Subcutaneous abdominal adipose tissue (tissue), 5 donors: ENCODE measurements at regions not wholly inside any gene's neighbourhood (a gene's known extent, or its start where the extent isn't known, plus 50 kb on each side); places are given as distances from the start of the nearest gene placed in this dataset.
"Not testable (repeated sequence)": the region's sequence is repeated elsewhere in the genome, so short reads cannot be mapped to it uniquely, and the experiment has no call there.

Source experiments
- H3K27ac ChIP-seq: one replicate; pipeline ENCODE4 v1.7.0; 2013; ENCODE audit warnings: low read depth, mild to moderate bottlenecking, inconsistent platforms, low read length, moderate library complexity
- H3K27me3 ChIP-seq, 5 donors: one replicate each; pipeline ENCODE4 v1.7.0; 2013; ENCODE audit warnings: low read length in 5 of 5, inconsistent platforms in 1 of 5; ENCODE audit not compliant: control insufficient read depth in 5 of 5, insufficient read depth in 4 of 5
- H3K36me3 ChIP-seq, 5 donors: one replicate each; pipeline ENCODE4 v1.7.0; 2013; ENCODE audit warnings: low read length in 5 of 5; ENCODE audit not compliant: control insufficient read depth in 5 of 5, insufficient read depth in 5 of 5
- H3K4me1 ChIP-seq, 5 donors: one replicate each; pipeline ENCODE4 v1.7.0; 2013; ENCODE audit warnings: low read length in 5 of 5, mild to moderate bottlenecking in 3 of 5, moderate library complexity in 1 of 5; ENCODE audit not compliant: control insufficient read depth in 5 of 5, insufficient read depth in 5 of 5
- H3K4me3 ChIP-seq, 5 donors: one replicate each; pipeline ENCODE4 v1.7.0; 2013; ENCODE audit warnings: low read length in 5 of 5, low read depth in 1 of 5
- H3K9ac ChIP-seq, 5 donors: one replicate each; pipeline ENCODE4 v1.7.0; 2013; ENCODE audit warnings: low read length in 5 of 5, mild to moderate bottlenecking in 4 of 5, moderate library complexity in 3 of 5
- H3K9me3 ChIP-seq, 5 donors: one replicate each; pipeline ENCODE4 v1.7.0; 2013; ENCODE audit warnings: low read length in 5 of 5; ENCODE audit not compliant: control insufficient read depth in 5 of 5
- donor health status: healthy.
- donor health status: healthy.
- donor health status: healthy.
- donor health status: healthy.
- donor health status: healthy.

- peak overlapping the region in 1 of 5 donors; percentile 57 for H3K9ac ChIP-seq
- no peak overlapping the region for H3K27ac ChIP-seq
- H3K36me3 ChIP-seq, result no peaks in the 10 kb centered on the region
- H3K9me3 ChIP-seq, result peaks cover 0 to under 1% (median 0%) of the 10 kb centered on the region in 5 donors
- H3K27me3 ChIP-seq, result no peaks in the 10 kb centered on the region
- no peak overlapping the region for H3K4me3 ChIP-seq
- H3K4me1 ChIP-seq, result no peaks in the 10 kb centered on the region
Measured at GRCh38 chr2:57050007-57050406, 866.2 kb downstream of the CCDC85A start.

- H3K9ac ChIP-seq, H3K4me3 ChIP-seq, H3K4me1 ChIP-seq, H3K27me3 ChIP-seq, H3K36me3 ChIP-seq, H3K27ac ChIP-seq, H3K9me3 ChIP-seq: not testable (repeated sequence)
Measured at GRCh38 chr2:57066301-57066700, 882.5 kb downstream of the CCDC85A start.

- H3K9me3 ChIP-seq, result no peaks in the 10 kb centered on the region
- no peak overlapping the region for H3K27ac ChIP-seq
- H3K4me1 ChIP-seq, result no peaks in the 10 kb centered on the region
- H3K4me3 ChIP-seq, result no peak overlapping the region
- no peaks in the 10 kb centered on the region for H3K36me3 ChIP-seq
- no peak overlapping the region for H3K9ac ChIP-seq
- H3K27me3 ChIP-seq, result no peaks in the 10 kb centered on the region
Measured at GRCh38 chr2:57075226-57075625, 891.4 kb downstream of the CCDC85A start.

GRCh38 chr2:57080035-57080434, 896.2 kb downstream of the CCDC85A start:
- Histone ChIP-seq H3K27ac (no peak overlapping the region), H3K27me3 (no peaks in the 10 kb centered on the region), H3K36me3 (no peaks in the 10 kb centered on the region), H3K4me1 (no peaks in the 10 kb centered on the region), H3K4me3 (no peak overlapping the region), H3K9me3 (peaks cover 0 to 3% (median 0%) of the 10 kb centered on the region in 5 donors), H3K9ac (no peak overlapping the region)

GRCh38 chr2:57084697-57085281, 901.0 kb downstream of the CCDC85A start:
- Histone ChIP-seq H3K9ac (no peak overlapping the region), H3K9me3 (peaks cover 0 to 3% (median 0%) of the 10 kb centered on the region in 5 donors), H3K27ac (no peak overlapping the region), H3K27me3 (no peaks in the 10 kb centered on the region), H3K4me1 (no peaks in the 10 kb centered on the region), H3K36me3 (no peaks in the 10 kb centered on the region), H3K4me3 (no peak overlapping the region)

- H3K4me1 ChIP-seq, result no peaks in the 10 kb centered on the region
- H3K9ac ChIP-seq, result no peak overlapping the region
- H3K27ac ChIP-seq, result no peak overlapping the region
- H3K4me3 ChIP-seq, result no peak overlapping the region
- no peaks in the 10 kb centered on the region for H3K36me3 ChIP-seq
- no peaks in the 10 kb centered on the region for H3K27me3 ChIP-seq
- peaks cover 0 to 17% (median 4%) of the 10 kb centered on the region in 5 donors for H3K9me3 ChIP-seq
Measured at GRCh38 chr2:57093020-57093419, 909.2 kb downstream of the CCDC85A start.

- Histone ChIP-seq H3K9me3 (peaks cover 3 to 21% (median 8%) of the 10 kb centered on the region in 5 donors), H3K9ac (no peak overlapping the region), H3K36me3 (no peaks in the 10 kb centered on the region), H3K27me3 (no peaks in the 10 kb centered on the region), H3K4me1 (no peaks in the 10 kb centered on the region), H3K27ac (no peak overlapping the region), H3K4me3 (no peak overlapping the region)
Measured at GRCh38 chr2:57097855-57098254, 914.1 kb downstream of the CCDC85A start.

- no peaks in the 10 kb centered on the region for H3K36me3 ChIP-seq
- no peaks in the 10 kb centered on the region for H3K4me1 ChIP-seq
- peaks cover 0 to 16% (median 3%) of the 10 kb centered on the region in 5 donors for H3K9me3 ChIP-seq
- H3K4me3 ChIP-seq, result no peak overlapping the region
- no peak overlapping the region for H3K27ac ChIP-seq
- H3K9ac ChIP-seq, result no peak overlapping the region
- no peaks in the 10 kb centered on the region for H3K27me3 ChIP-seq
Measured at GRCh38 chr2:57100436-57100835, 916.6 kb downstream of the CCDC85A start.

GRCh38 chr2:57105694-57106093, 921.9 kb downstream of the CCDC85A start:
- Histone ChIP-seq H3K36me3 (no peaks in the 10 kb centered on the region), H3K27me3 (no peaks in the 10 kb centered on the region), H3K4me3 (no peak overlapping the region), H3K27ac (no peak overlapping the region), H3K9ac (no peak overlapping the region), H3K9me3 (peaks cover 0 to 11% (median 9%) of the 10 kb centered on the region in 5 donors), H3K4me1 (no peaks in the 10 kb centered on the region)

- Histone ChIP-seq H3K4me1 (no peaks in the 10 kb centered on the region), H3K4me3 (no peak overlapping the region), H3K9me3 (peaks cover 0 to 10% (median 9%) of the 10 kb centered on the region in 5 donors), H3K27me3 (no peaks in the 10 kb centered on the region), H3K27ac (no peak overlapping the region), H3K9ac (no peak overlapping the region), H3K36me3 (no peaks in the 10 kb centered on the region)
Measured at GRCh38 chr2:57107353-57107752, 923.6 kb downstream of the CCDC85A start.
